ENCODE measurements at regions not wholly inside any gene's neighbourhood (a gene's known extent, or its start where the extent isn't known, plus 50 kb on each side); places are given as distances from the start of the nearest gene placed in this dataset.

GRCh38 chr5:154535535-154535934 lies 57.5 kb upstream of the HAND1 start:
- in situ Hi-C loops (cut with MboI; ENCODE audit: low pct_unique_long_range_greater_than_20kb, low sequenced_read_pairs, unreplicated experiment) = no loop called here
- no peak for DNase-seq (ENCODE audit: low spot score)
- no peak for TF ChIP-seq CTCF (IDR thresholded peaks at IDR 0.05; ENCODE audit: extremely low read depth, insufficient read depth, missing control alignments)

- TF ChIP-seq CTCF (IDR thresholded peaks at IDR 0.05; ENCODE audit: extremely low read depth, insufficient read depth, missing control alignments) = no peak
- DNase-seq (ENCODE audit: low spot score) = no peak
- in situ Hi-C loops (cut with MboI; ENCODE audit: low pct_unique_long_range_greater_than_20kb, low sequenced_read_pairs, unreplicated experiment) = no loop called here
Measured at GRCh38 chr5:154534457-154535050, 56.5 kb upstream of the HAND1 start.

GRCh38 chr5:154529282-154529681 lies 51.3 kb upstream of the HAND1 start:
- in situ Hi-C loops (cut with MboI; ENCODE audit: low pct_unique_long_range_greater_than_20kb, low sequenced_read_pairs, unreplicated experiment) = no loop called here

GRCh38 chr5:154528005-154528594 lies 50.1 kb upstream of the HAND1 start:
- no peak for TF ChIP-seq CTCF (IDR thresholded peaks at IDR 0.05; ENCODE audit: extremely low read depth, insufficient read depth, missing control alignments)
- in situ Hi-C loops (cut with MboI; ENCODE audit: low pct_unique_long_range_greater_than_20kb, low sequenced_read_pairs, unreplicated experiment) = no loop called here
- no peak for DNase-seq (ENCODE audit: low spot score)

More at GRCh38 chr5:154529282-154529681, 51.3 kb upstream of the HAND1 start:
- no peak for TF ChIP-seq CTCF (IDR thresholded peaks at IDR 0.05; ENCODE audit: extremely low read depth, insufficient read depth, missing control alignments)
- DNase-seq (ENCODE audit: low spot score) = no peak

Data from GM13977 (cell line).